Upper lobe of left lung (tissue), 4 donors: ENCODE measurements at regions not wholly inside any gene's neighbourhood (a gene's known extent, or its start where the extent isn't known, plus 50 kb on each side); places are given as distances from the start of the nearest gene placed in this dataset.

Experiments used
- EP300 ChIP-seq, 4 donors: sonication (generic); formaldehyde crosslinking; IDR thresholded peaks; one replicate each; pipeline ENCODE4 v1.5.1; 2017; ENCODE audit warnings: antibody characterized with exemption in 4 of 4, control low read depth in 2 of 4
- POLR2A ChIP-seq, 4 donors: fragments of 450-650 bp; IDR thresholded peaks; one replicate each; pipeline ENCODE4 v1.5.1; 2016 to 2017; ENCODE audit warnings: antibody characterized with exemption in 4 of 4, mild to moderate bottlenecking in 2 of 4
- POLR2AphosphoS5 ChIP-seq, 2 donors: sonication (generic); formaldehyde crosslinking; IDR thresholded peaks; one replicate each; pipeline ENCODE4 v1.5.1; 2017; ENCODE audit warnings: antibody characterized with exemption in 2 of 2
- TF ChIP-seq, protein P1 (sequence below), 6 experiments: fragments of 450-650 bp in 4 of 6; fragments of 200-600 bp in 2 of 6; sonication (generic) in 2 of 6; IDR thresholded peaks; one replicate each; pipeline ENCODE4 v1.5.1; 2016 to 2019; ENCODE audit warnings: antibody characterized with exemption in 6 of 6

DNA sequence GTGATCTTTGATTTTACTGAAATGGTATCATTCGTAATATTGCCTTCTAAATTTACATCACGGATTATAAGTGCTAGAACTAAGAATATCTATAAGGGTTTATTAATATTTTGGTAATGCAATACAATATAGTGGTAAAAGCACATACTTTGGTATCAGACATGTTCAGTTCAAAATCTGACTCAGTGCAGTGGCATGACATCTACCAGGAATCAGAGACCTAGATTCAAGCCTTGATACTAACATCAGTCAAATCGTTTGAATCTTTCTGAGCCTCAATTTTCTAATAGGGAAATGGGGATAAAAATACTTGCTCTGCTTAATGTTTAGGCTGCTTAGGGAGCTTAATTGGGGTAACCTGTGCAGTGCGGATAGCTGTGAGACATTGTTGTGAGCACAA, 488.0 kb downstream of the BCKDHB start:
- TF ChIP-seq, protein P1, sequence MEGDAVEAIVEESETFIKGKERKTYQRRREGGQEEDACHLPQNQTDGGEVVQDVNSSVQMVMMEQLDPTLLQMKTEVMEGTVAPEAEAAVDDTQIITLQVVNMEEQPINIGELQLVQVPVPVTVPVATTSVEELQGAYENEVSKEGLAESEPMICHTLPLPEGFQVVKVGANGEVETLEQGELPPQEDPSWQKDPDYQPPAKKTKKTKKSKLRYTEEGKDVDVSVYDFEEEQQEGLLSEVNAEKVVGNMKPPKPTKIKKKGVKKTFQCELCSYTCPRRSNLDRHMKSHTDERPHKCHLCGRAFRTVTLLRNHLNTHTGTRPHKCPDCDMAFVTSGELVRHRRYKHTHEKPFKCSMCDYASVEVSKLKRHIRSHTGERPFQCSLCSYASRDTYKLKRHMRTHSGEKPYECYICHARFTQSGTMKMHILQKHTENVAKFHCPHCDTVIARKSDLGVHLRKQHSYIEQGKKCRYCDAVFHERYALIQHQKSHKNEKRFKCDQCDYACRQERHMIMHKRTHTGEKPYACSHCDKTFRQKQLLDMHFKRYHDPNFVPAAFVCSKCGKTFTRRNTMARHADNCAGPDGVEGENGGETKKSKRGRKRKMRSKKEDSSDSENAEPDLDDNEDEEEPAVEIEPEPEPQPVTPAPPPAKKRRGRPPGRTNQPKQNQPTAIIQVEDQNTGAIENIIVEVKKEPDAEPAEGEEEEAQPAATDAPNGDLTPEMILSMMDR (IDR thresholded peaks at IDR 0.05) = no peak
- TF ChIP-seq POLR2A (IDR thresholded peaks at IDR 0.05) (no peak), POLR2AphosphoS5 (IDR thresholded peaks at IDR 0.05) (no peak), EP300 (IDR thresholded peaks at IDR 0.05) (no peak)
